Epithelial cell of proximal tubule (primary cell): ENCODE measurements at regions not wholly inside any gene's neighbourhood (a gene's known extent, or its start where the extent isn't known, plus 50 kb on each side); places are given as distances from the start of the nearest gene placed in this dataset.

Source experiments
- DNase-seq: peaks from one replicate; pipeline ENCODE4 v3.0.0-alpha.2; 2011; ENCODE audit warnings: low read depth
- H3K4me3 ChIP-seq: 2 replicates; pipeline ENCODE4 v1.5.1; 2011; ENCODE audit warnings: low read depth, mild to moderate bottlenecking, low read length
- CTCF ChIP-seq: conservative IDR thresholded peaks from 2 replicates; pipeline ENCODE4 v1.5.1; 2012; ENCODE audit warnings: low read depth, mild to moderate bottlenecking, low read length

GRCh38 chr3:59391131-59391530 is 341.3 kb upstream of the CFAP20DC start:
- no peak for TF ChIP-seq CTCF
- DNase-seq: no peak
- no peak overlapping the region for H3K4me3 ChIP-seq

GRCh38 chr3:59388555-59389270 is 338.9 kb upstream of the CFAP20DC start:
- H3K4me3 ChIP-seq: no peak overlapping the region
- no peak for DNase-seq
- TF ChIP-seq CTCF: no peak

- DNase-seq: no peak
- TF ChIP-seq CTCF: no peak
Measured at GRCh38 chr3:59386165-59386564, 336.3 kb upstream of the CFAP20DC start.

GRCh38 chr3:59385547-59385946 is 335.7 kb upstream of the CFAP20DC start:
- DNase-seq: no peak
- TF ChIP-seq CTCF: no peak
- H3K4me3 ChIP-seq: no peak overlapping the region

More at GRCh38 chr3:59386165-59386564, 336.3 kb upstream of the CFAP20DC start:
- H3K4me3 ChIP-seq: no peak overlapping the region

GRCh38 chr3:59381282-59381681 is 331.5 kb upstream of the CFAP20DC start:
- TF ChIP-seq CTCF: no peak
- no peak for DNase-seq
- no peak overlapping the region for H3K4me3 ChIP-seq

- no peak for TF ChIP-seq CTCF
- DNase-seq: no peak
- no peak overlapping the region for H3K4me3 ChIP-seq
Measured at GRCh38 chr3:59380146-59380545, 330.3 kb upstream of the CFAP20DC start.

- no peak overlapping the region for H3K4me3 ChIP-seq
- TF ChIP-seq CTCF: no peak
- no peak for DNase-seq
Measured at GRCh38 chr3:59374818-59375211, 325.0 kb upstream of the CFAP20DC start.
